ENCODE measurements at regions not wholly inside any gene's neighbourhood (a gene's known extent, or its start where the extent isn't known, plus 50 kb on each side); places are given as distances from the start of the nearest gene placed in this dataset.

- Histone ChIP-seq H3K27me3 (ENCODE audit: low read length) (no peaks in the 10 kb centered on the region), H3K36me3 (ENCODE audit: low read length) (no peaks in the 10 kb centered on the region), H2AFZ (ENCODE audit: low read depth, low read length, severe bottlenecking) (no peak overlapping the region), H3K9me2 (replicated peaks; ENCODE audit: insufficient read depth, low read length) (no peaks in the 10 kb centered on the region), H3F3A (ENCODE audit: insufficient read depth) (no peaks in the 10 kb centered on the region), H3K9ac (ENCODE audit: low read length) (no peak overlapping the region), H3K4me3 (ENCODE audit: insufficient read depth, low read length, poor library complexity, severe bottlenecking) (no peak overlapping the region), H3K9me3 (ENCODE audit: insufficient read depth, low read length) (no peaks in the 10 kb centered on the region), H3K27ac (ENCODE audit: low read depth, low read length) (no peak overlapping the region), H3K79me2 (ENCODE audit: insufficient read depth, low read length) (no peaks in the 10 kb centered on the region), H3K4me2 (ENCODE audit: low read depth, low read length, poor library complexity, severe bottlenecking) (no peak overlapping the region), H4K20me1 (ENCODE audit: low read depth, low read length) (no peaks in the 10 kb centered on the region)
- TF ChIP-seq EZH2phosphoT487 (conservative IDR thresholded peaks at IDR 0.05; ENCODE audit: low read length) (no peak), CTCF (IDR thresholded peaks at IDR 0.05; ENCODE audit: insufficient read depth, low read length, poor library complexity, severe bottlenecking) (no peak)
Observed at GRCh38 chr1:80668372-80668771, 1132.4 kb upstream of the ADGRL2 start.

GRCh38 chr1:80666073-80666472 lies 1134.7 kb upstream of the ADGRL2 start:
- Histone ChIP-seq H3K27me3 (ENCODE audit: low read length) (no peaks in the 10 kb centered on the region), H2AFZ (ENCODE audit: low read depth, low read length, severe bottlenecking) (no peak overlapping the region), H3K9me2 (replicated peaks; ENCODE audit: insufficient read depth, low read length) (no peaks in the 10 kb centered on the region), H3K9ac (ENCODE audit: low read length) (no peak overlapping the region), H3K79me2 (ENCODE audit: insufficient read depth, low read length) (no peaks in the 10 kb centered on the region), H3K36me3 (ENCODE audit: low read length) (no peaks in the 10 kb centered on the region), H4K20me1 (ENCODE audit: low read depth, low read length) (no peaks in the 10 kb centered on the region), H3K4me3 (ENCODE audit: insufficient read depth, low read length, poor library complexity, severe bottlenecking) (no peak overlapping the region), H3F3A (ENCODE audit: insufficient read depth) (no peaks in the 10 kb centered on the region), H3K27ac (ENCODE audit: low read depth, low read length) (no peak overlapping the region), H3K4me2 (ENCODE audit: low read depth, low read length, poor library complexity, severe bottlenecking) (no peak overlapping the region), H3K9me3 (ENCODE audit: insufficient read depth, low read length) (no peaks in the 10 kb centered on the region)
- TF ChIP-seq EZH2phosphoT487 (conservative IDR thresholded peaks at IDR 0.05; ENCODE audit: low read length) (no peak), CTCF (IDR thresholded peaks at IDR 0.05; ENCODE audit: insufficient read depth, low read length, poor library complexity, severe bottlenecking) (no peak)

- no peaks in the 10 kb centered on the region for H3K79me2 ChIP-seq (ENCODE audit: insufficient read depth, low read length)
- H4K20me1 ChIP-seq (ENCODE audit: low read depth, low read length) = no peaks in the 10 kb centered on the region
- H3K9ac ChIP-seq (ENCODE audit: low read length) = no peak overlapping the region
- H3K4me3 ChIP-seq (ENCODE audit: insufficient read depth, low read length, poor library complexity, severe bottlenecking) = no peak overlapping the region
- no peak for TF ChIP-seq EZH2phosphoT487 (conservative IDR thresholded peaks at IDR 0.05; ENCODE audit: low read length)
- no peak for TF ChIP-seq CTCF (IDR thresholded peaks at IDR 0.05; ENCODE audit: insufficient read depth, low read length, poor library complexity, severe bottlenecking)
- no peak overlapping the region for H2AFZ ChIP-seq (ENCODE audit: low read depth, low read length, severe bottlenecking)
- no peak overlapping the region for H3K4me2 ChIP-seq (ENCODE audit: low read depth, low read length, poor library complexity, severe bottlenecking)
- no peaks in the 10 kb centered on the region for H3F3A ChIP-seq (ENCODE audit: insufficient read depth)
- H3K27me3 ChIP-seq (ENCODE audit: low read length) = no peaks in the 10 kb centered on the region
- H3K9me3 ChIP-seq (ENCODE audit: insufficient read depth, low read length) = no peaks in the 10 kb centered on the region
- H3K36me3 ChIP-seq (ENCODE audit: low read length) = no peaks in the 10 kb centered on the region
- H3K9me2 ChIP-seq (replicated peaks; ENCODE audit: insufficient read depth, low read length) = no peaks in the 10 kb centered on the region
- no peak overlapping the region for H3K27ac ChIP-seq (ENCODE audit: low read depth, low read length)
Observed at GRCh38 chr1:80659161-80659560, 1141.6 kb upstream of the ADGRL2 start.

Data from SU-DHL-6 (cell line).